T-helper 1 cell (primary cell): ENCODE measurements at regions not wholly inside any gene's neighbourhood (a gene's known extent, or its start where the extent isn't known, plus 50 kb on each side); places are given as distances from the start of the nearest gene placed in this dataset.

Experiments
- DNase-seq, 5 donors: peaks; one replicate each; pipeline ENCODE4 v3.0.0-alpha.2; 2012 to 2020

DNA sequence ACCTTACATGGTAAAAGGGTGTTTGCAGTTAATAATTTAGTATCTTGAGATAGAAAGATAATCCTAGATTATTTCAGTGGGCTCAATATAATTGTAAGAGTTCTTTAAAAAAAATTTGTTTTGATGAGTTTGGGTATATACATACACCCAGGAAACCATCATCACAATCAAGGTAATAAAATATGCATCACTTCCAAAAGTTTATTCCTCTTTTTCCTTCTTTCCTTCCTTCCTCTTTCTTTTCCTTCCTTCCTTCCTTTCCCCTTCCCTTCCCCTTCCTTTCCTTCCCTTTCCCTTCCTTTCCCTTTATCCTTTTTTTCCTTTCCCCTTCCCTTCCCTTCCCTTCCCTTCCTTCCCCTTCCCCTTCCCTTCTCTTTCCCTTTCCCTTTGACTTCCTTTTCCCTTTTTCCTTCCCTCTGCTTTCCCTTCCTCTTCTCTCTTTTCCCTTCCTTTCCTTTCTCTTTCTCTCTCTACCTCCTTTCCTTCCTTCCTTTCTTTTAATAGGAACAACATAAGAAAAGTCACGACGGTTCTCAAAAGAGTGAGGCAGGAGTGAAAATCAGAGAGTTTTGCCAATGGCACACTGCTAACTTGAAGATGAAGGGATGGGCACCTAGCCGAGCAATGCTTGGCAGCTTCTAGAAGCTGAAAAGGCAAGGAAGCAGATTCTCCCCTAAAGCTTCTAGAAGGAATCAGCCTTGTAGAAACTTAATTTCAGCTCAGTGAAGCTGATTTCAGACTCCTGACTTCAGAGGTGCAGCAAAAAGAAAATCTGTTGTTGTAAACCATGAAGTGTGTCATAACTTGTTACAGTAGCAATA is 2050.2 kb upstream of the AGA start:
- no peak for DNase-seq

DNA sequence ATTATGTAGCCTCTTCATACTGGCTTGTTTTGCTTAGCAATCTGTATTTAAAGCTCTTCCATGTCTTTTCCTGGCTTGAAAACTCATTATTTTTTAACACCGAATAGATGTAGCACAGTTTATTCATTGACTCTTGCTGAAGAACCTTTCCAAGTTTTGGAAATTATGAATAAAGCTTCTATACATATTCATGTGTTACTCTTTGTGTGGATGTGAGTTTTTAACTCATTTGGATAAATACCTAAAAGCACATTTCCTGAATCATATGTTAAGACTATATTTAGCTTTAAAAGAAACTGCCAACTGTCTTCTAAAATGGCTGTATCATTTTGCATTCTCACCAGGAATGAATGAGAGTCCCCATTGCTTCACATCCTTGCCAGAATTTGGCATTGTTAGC is 2061.7 kb upstream of the AGA start:
- no peak for DNase-seq

DNA sequence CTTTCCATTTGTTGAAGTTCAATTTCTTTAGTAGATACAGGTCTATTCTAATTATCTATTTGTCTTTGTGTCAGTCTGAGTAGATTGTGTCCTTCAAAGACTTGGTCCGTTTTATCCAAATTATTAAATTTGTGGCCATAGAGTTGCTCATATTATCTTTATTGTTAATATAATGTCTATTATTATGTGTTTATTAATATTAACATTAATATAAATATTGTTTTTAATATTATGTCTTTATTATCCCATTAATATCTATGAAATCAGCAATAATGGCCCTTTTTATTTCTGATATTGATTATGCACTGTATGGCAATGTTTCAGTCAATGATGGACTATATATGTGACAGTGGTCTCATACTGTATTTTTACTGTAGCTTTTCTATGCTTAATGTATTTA is 2067.3 kb upstream of the AGA start:
- DNase-seq = no peak

DNA sequence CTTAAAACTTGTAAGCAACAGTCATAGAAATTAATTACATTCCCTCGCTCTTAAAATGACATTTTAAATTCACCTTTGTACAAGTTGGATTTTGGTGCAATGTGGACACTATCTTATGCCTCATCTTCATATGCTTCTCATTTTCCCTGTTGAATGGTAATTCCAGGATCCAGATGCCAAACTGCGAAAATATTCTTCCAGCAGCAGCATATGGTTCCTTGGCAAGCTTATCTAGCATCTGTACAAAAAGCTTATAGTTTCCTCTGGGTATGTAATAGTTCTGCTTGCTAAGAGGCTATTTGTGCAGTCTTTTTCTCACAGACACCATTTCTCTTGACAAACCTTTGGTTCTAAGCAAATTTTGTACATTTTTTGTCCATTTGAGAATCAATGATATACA is 2079.7 kb upstream of the AGA start:
- no peak for DNase-seq

DNA sequence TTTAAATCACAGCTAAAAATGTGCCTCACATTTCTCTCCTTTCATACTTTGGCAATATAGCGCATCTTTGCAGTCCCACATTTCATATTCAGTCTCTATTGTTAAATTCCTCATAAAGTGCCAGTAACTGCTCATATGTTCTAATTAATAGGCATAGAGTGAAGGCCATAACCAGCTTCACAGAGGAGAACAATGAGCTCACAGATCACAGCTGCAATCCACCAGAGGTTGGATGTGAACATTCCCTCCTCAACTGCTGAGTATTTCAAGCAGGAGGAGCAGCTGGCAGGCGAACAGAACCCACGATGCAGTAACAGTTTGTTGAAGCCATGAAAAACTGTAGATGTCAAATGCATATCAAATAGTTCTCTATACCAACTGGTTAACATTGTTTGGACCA is 2088.7 kb upstream of the AGA start:
- DNase-seq = no peak

DNA sequence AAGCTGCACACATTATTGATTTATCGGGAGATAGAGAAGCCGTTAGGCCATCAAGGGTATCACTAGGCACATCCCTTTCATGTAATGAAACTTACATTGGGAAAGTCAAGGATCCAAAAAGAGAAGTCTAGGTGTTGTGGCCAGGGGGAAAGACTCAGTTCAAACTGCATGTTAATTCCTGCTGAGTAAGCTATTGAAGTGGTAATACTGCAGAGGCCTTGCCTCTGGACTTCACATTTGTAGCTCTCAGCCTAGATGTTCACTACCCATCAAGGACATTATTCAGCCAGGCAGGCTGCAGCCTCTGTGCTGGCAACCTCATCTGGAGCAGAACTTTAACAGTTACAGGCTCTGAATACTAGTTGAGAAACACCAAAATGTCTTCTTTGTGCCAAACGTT is 2094.5 kb upstream of the AGA start:
- DNase-seq = no peak

DNA sequence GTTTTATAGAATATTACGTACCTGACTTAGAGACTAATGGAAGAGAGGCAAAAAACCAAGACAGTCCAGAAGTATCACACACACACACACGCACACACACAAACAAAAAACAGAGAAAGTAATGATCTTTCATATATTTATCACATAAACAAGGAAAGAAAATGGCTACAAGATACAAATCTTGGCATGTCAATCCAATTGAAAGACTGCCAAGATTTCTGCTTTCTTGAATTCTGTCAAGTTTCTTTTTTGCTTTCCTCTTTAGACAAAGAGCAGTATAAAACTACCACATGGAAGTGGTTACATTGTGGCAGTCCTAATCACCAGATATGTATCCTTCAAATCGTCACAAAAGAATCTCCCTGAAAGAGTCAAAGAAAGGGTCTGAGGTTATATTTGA is 2097.4 kb upstream of the AGA start:
- DNase-seq = no peak

DNA sequence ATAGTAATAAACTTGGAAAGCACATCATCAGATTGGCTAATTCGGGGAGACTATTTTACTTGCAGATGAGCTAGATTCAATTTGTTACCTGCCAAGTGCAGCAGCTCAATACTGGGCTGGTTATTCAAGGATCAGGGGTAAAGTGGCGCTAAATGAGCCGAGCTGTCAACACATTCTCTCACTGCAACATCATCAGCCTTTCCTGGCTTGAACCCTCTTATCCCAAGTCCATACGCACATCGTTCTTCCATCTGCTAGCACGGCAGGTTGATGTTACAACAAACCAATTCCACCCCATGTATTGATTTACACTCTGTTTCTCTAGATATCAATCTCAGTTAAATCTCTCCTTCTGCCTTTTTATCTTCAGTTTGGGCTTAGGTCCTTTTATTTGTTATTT is 2101.5 kb upstream of the AGA start:
- DNase-seq = no peak

DNA sequence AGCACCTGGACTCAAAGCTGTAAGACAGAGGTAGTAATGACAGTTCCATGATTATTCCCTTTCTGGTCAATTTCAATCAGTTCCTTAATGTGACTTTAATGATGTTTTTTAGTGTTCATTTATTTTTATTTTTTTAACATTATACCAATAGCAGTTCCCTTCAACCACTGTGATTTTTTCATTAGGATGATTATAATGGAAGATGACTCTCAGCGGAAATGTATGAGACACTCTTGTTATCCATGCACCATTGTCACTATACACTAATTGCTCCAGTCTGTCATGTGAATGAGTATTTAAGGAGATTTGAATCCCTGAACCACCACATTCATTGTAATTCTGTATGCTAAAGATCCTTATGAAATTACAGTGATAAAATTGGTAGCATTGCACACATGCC is 2102.3 kb upstream of the AGA start:
- DNase-seq = no peak

DNA sequence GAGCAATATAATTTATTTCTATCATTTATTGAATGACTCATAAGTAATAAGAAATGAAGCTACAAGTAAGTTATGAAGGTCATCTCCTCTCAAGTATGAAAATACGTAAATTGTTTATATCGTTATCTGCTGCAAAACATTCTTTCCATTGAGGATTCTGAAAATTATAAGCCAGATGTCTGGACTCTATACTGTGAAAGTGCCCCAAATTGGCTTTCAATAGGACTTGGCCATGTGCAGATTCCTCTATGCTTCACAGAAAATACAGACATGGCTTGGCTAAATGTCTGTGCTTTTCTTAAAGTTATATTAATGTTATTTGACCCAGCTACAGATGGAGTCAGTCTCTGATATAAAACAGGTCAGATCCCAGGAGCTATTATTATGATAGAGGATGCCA is 2109.9 kb upstream of the AGA start:
- DNase-seq = no peak

DNA sequence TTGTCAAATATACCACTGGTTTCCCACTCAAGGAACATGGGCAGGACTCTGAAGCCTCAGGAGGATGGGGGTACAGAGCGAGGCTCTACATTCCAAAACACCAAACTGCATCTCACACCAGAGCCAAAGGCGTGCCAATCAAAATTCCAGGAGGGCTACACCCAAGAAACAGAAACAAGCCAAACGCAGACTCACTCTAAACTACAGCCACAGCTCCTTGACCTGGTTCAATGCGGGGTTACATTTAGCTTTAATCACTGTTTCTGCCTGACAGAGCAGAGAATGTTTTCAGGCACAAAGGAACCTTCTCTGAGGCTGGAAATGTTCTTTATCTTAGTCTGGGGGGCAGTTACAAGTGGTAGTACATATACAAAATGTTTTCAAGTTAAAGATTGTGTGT is 2121.5 kb upstream of the AGA start:
- DNase-seq = no peak

DNA sequence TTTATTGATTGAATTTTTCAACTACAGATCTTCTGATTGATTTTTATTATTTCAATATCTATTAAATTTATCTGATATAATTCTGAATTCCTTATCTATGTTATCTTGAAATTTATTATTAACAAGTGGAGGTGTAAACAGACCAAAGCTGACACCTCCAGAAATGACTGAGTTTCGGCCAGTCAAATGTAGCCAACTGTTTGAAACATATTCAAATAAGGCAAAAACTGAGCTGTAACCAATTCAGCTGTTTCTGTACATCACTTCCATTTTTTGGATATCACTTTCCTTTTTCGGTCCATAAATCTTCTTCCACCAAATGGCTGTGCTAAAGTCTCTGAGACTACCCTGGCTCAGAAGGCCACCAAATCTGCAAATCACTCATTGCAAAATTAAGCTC is 2127.3 kb upstream of the AGA start:
- no peak for DNase-seq

DNA sequence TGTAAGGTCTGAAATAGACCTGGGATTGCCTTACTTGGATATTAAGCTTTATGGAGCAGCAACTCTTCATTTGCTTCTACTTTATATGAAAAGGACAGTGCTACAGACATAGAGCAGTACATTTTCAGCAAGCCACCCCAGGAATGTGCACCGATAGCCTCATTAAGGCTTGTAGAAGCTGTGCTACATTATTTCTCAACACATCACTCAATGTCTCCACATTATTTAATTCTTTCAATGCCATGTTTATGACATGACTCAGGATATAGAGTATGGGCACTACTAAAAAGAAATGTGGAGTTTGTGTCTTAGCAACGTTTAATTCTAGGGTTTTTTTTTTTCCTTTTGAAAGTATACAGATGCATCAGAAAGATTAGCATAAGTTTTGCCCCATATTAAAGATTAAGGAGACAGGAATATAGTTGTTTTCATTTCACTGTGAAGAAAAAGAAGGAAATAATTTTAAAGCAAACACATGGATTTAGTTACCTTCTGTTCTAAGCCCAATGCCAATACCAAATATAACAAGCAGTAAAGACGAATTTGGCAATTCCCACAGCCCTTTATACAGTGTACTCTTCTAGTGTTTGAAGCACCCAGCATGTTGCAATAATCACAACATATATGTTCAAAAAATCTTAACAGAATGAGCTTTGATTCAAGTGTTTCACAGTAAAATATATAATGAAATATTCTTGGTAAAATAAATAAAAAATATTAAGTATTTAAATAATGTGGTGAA is 2140.1 kb upstream of the AGA start:
- DNase-seq = no peak

DNA sequence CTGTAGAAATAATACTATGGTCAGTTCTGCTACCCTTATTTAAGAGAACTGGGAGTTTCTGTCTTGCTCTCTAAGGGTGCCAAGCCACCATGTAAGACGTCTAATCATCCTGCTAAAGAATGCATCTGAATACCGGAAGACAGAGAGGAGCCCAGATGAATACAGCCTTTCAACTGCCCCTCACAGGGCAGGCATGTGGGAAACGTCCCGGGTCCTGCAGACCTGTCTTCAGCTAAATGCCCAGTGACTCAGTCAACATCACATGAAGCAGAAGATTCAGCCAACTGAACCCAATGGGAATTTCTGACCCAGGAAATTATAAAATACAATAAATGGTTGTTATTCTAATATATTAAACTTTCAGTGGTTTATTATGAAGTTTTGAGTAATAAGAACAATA is 2141.0 kb upstream of the AGA start:
- no peak for DNase-seq

DNA sequence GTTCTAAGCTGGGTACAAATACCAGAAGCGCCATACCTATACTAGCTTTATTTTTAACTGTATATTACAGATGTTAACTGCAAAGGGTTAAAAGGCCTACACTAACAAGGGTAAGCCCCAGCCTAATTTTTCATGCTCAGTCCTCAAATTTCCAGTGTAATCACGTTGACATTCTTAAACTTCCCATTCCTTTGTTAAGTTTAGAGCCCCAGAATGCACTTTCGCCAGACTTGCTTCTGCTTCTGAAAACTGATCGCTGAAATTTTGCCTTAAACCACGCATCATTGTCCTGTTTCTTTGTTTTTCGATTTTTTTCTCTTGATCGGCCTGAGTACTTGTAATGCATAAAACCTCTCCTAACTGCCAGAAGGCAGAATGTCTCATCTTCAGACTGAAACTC is 2141.9 kb upstream of the AGA start:
- DNase-seq = no peak

DNA sequence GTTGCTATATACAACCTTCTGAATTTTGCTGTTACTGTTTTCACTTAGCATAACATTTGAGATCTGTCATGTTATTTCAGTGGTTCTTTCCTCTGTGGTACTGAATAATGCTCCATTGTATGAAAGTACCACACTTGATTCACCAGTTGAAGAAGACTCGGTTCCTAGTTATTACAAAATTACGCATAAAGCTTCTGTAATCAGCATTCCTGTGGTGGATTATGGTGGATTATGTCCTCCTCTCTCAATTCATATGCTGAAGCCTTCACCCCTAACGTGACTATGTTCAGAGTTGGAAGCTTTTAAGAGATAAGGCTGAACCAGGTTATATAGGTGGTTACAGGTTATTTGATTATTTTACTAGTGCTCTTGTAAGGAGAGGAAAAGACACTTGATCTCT is 2143.5 kb upstream of the AGA start:
- DNase-seq = no peak

DNA sequence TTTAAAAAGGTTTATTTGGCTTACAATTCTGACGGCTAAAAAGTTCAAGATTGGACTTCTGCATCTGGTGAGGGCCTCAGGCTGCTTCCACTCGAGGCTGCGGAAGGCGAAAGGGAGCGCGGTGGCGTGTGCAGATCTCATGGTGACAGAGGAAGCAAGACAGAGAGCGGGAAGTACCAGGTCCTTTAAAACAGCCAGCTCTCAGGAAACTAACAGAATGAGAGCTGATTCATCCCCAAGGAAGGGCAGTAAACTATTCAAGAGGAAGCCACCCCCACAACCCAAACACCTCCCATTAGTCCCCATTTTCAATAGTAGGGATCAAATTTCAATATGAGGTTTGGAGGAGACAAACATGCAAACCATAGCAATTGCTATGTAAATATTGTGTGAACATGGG is 2144.2 kb upstream of the AGA start:
- no peak for DNase-seq

DNA sequence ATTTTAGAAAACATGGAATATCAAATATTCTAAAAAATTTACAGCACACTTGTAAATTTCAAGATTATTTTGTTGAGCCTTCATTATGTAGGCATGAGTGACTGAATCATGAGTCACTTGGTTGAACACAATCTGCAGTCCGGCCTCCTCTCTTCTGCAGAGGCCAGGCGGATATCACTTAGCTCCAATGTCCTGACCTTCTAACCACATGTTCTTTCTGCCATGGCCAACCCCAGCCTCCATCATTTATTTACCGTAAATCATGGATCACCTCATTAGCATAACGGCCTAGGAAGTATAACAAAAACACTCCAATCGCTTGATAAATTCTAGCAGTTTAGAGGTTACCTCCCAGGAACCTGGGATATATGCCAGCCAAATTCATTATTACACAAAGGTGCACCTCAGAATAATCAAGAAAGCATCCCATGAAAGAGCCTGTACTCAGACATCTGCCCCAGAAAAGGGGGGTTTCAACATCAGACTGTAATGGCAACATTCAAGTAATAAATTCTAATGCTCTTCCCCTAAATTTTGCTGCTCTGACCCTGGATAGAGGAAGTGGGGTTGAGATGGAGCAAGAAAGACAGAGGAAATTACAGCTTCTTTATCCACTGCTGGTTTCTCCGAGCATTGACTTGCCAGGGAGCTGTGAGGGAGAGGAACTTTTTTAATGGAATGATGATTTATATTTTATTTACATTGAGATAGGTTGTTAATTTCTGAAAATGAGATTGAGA is 2153.6 kb upstream of the AGA start:
- no peak for DNase-seq

DNA sequence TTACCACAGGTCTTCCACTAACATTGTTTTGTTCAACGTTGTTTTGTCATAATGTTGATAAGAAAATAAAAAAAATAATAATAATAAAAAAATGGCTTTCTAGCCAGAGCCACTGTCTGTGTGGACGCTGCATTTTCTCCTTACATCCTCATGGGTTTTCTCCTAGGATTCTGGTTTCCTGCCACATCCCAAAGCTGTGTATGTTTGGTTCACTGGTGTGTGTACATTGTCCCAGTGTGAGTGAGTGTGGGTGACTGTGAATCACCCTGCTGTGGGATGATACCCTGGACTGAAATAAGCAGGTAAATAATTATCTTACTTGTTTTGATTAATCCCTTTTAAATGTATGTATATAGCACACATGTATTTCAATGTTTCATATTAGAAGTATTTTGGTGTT is 2154.4 kb upstream of the AGA start:
- no peak for DNase-seq

DNA sequence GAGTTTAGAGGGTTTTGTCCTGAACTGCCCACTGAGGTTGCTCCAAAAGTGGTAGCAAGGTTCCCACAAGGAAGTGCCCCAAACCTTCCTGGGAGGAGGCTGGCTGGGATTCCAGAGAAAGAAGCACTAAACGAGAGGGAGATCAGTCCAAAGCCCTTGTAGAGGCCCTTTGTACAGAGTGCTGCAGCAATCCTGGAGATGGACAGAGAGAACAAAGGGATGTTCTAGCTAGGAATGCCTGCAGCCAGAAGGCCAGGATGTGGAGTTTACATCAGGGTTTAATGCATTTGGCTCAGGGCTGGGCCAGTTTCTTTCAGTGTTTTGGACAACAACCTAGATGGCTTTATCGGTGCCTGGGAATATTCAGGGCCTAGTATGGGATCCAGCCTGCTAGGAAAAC is 2155.1 kb upstream of the AGA start:
- DNase-seq = no peak

DNA sequence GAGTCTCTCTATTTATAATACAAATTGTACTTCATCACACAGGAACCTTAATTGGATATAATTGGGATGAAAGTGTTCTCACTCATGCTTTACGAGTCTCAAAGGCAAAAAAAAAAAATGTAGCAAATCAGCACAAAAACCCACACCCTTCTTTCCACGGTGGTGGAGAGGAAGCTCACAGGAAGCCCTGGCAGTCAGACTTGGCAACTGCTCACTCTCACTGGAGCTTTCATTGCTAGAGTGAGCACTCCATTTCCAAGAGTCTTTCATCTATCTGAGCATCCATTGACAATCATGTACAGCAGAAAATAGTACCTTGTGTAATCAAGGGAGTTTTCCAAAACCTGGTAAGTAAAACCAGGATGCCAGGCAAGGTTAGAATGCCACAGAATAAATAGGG is 2159.4 kb upstream of the AGA start:
- DNase-seq = no peak

DNA sequence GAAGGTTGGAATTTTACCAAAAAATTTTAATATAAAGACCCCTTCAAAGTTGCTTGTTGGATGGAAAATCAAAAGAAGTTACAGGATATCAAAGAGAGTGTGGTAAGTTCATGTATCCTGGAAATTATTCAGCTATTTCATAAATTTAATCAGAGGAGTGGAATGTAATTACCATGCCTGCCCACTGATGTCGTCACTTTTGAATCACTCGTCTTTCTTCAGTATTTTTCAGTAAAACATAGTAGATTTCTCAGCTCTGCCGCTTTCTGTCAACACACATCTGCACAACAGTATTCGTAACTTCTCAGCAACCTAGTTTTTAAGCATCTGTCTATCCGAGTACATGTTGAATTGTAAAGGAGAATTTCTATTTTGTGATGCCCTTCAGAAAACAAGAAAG is 2163.0 kb upstream of the AGA start:
- DNase-seq = no peak

DNA sequence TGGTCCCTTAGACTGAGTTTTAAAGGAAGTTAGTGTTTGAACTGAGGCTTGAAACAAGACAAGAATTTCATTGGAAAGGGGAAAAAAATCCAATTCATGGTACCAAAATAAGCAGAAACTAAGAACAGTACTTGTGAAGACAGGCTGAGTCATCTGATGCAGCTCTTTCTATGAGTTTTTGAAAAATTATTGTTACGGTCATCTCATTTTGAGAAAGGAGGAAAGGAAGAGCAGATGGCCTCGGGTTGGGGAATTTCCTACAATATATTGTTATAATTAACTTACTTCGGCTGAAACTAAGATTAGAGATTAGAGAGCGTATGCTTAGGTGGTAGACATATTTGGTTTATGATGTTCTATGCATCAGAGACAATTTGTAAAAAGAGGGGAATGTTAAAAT is 2164.8 kb upstream of the AGA start:
- no peak for DNase-seq

DNA sequence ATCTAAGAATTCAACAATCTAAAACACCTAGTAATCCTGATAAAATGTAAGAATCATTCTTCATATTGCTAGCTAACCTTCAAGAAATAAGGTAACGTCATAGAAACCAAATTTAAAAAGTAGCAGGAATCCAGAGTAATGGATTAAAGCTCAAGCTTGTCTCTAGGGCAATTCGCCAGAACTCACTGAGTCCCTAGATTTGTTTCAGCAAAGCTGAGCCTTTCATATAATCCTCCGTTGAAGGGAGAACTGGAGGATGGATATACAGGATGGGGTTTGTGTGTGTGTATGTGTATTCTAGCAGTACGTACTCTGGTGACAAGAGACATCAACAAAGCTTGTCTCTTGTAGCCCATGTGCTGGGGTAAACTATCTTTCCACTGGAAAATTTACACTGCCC is 2173.5 kb upstream of the AGA start:
- DNase-seq = no peak
